ENCODE measurements at regions not wholly inside any gene's neighbourhood (a gene's known extent, or its start where the extent isn't known, plus 50 kb on each side); places are given as distances from the start of the nearest gene placed in this dataset.

DNA sequence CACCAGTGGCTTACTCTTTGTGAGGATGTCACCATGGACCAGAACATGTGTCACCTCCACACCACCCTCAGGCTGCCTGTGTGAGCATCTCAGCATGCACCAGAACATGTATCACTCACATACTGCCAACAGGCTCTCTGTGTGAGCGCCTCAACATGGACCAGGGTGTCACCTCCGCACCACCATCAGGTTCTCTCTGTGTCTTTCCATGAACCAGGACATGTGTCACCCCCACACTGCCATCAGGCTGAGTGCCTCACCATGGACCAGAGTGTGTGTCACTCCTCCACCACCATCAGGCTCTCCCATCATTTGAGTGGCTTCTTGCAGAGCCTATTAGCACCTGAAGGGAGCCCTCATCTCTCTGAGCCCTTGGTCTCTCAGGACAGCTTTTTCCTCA lies 125.2 kb downstream of the ZNF648 start:
- H3K4me2 ChIP-seq (ENCODE audit: low read length): no peak overlapping the region
- intact Hi-C loops (cut with micrococcal nuclease): loop anchor here (5.0 to 10.0 kb wide), 4 partner anchors 201 to 749 kb away; no protein-coding TSS in a partner anchor
- H2AFZ ChIP-seq (ENCODE audit: low read depth, low read length, poor library complexity, severe bottlenecking): no peak overlapping the region
- H3K9me3 ChIP-seq (ENCODE audit: control insufficient read depth in 1 of 2, insufficient read depth in 1 of 2, low read depth in 1 of 2, low read length in 2 of 2): no peaks in the 10 kb centered on the region
- ATAC-seq (no peak), DNase-seq (ENCODE audit: low read depth, low spot score) (no peak)
- H3K4me1 ChIP-seq (ENCODE audit: control insufficient read depth in 1 of 2, insufficient read depth in 2 of 2, low read length in 2 of 2): peaks cover 3% of the 10 kb centered on the region in 2 experiments; a peak in 1 of 4 replicates
- H4K20me1 ChIP-seq (ENCODE audit: insufficient read depth): no peaks in the 10 kb centered on the region
- CTCF ChIA-PET: interaction anchor here (0.7 to 2.0 kb wide), 21 partner anchors 9 to 748 kb away, joined by 3 to 58 read pairs (median 4); no protein-coding TSS in a partner anchor
- no peaks in the 10 kb centered on the region for H3K9me2 ChIP-seq (ENCODE audit: insufficient read depth)
- POLR2A ChIA-PET: no interaction called here
- H3K79me2 ChIP-seq (ENCODE audit: insufficient read depth, low read length): no peaks in the 10 kb centered on the region
- H3K27ac ChIP-seq (ENCODE audit: low read depth, low read length): no peak overlapping the region
- TF ChIP-seq TCF7L2 (IDR thresholded peaks at IDR 0.05; ENCODE audit: borderline replicate concordance, extremely low read depth, insufficient read depth, insufficient read length) (no peak), POLR2AphosphoS5 (IDR thresholded peaks at IDR 0.05; ENCODE audit: low read depth, low read length) (no peak), CBX3 (IDR thresholded peaks at IDR 0.05; ENCODE audit: low read depth) (no peak), EZH2phosphoT487 (IDR thresholded peaks at IDR 0.05; ENCODE audit: borderline replicate concordance) (no peak), ZFX (IDR thresholded peaks at IDR 0.05) (no peak), EGR1 (IDR thresholded peaks at IDR 0.05; ENCODE audit: low read depth) (no peak), EZH2 (IDR thresholded peaks at IDR 0.05) (no peak), ZNF274 (IDR thresholded peaks at IDR 0.05; ENCODE audit: low read depth, low read length) (no peak), SIN3A (IDR thresholded peaks at IDR 0.05; ENCODE audit: low read depth) (no peak), ZBTB33 (IDR thresholded peaks at IDR 0.05; ENCODE audit: extremely low read depth, insufficient replicate concordance, low read length) (no peak)
- TF ChIP-seq, protein P1, sequence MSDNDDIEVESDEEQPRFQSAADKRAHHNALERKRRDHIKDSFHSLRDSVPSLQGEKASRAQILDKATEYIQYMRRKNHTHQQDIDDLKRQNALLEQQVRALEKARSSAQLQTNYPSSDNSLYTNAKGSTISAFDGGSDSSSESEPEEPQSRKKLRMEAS (IDR thresholded peaks at IDR 0.05): no peak
- TF ChIP-seq, protein P2, sequence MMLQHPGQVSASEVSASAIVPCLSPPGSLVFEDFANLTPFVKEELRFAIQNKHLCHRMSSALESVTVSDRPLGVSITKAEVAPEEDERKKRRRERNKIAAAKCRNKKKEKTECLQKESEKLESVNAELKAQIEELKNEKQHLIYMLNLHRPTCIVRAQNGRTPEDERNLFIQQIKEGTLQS (IDR thresholded peaks at IDR 0.05): no peak
- H3K9ac ChIP-seq (ENCODE audit: low read length): no peak overlapping the region
- RAD21 ChIA-PET (ENCODE audit: low non-redundant PET in 1 of 2, low total read pairs in 2 of 2, uncharacterized antibody in 2 of 2, unreplicated experiment in 2 of 2): interaction anchor here (0.6 to 1.6 kb wide), 5 partner anchors 9 to 747 kb away, joined by 4 to 15 read pairs (median 5); no protein-coding TSS in a partner anchor
- no peaks in the 10 kb centered on the region for H3K36me3 ChIP-seq (ENCODE audit: control insufficient read depth in 1 of 2, insufficient read depth in 2 of 2, low read length in 2 of 2)
- peaks cover 15% of the 10 kb centered on the region for H3K27me3 ChIP-seq (ENCODE audit: insufficient read depth, low read length)
- no peak overlapping the region for H3K4me3 ChIP-seq (replicated peaks in 1 of 2; ENCODE audit: low read depth in 1 of 2, low read length in 2 of 2)
- no TSS peak for BruUV-seq (replicated peaks)
